Activated gamma-delta T cell treated with Interleukin-2 at 50 U/mL for 16 hours (primary cell): ENCODE measurements at regions not wholly inside any gene's neighbourhood (a gene's known extent, or its start where the extent isn't known, plus 50 kb on each side); places are given as distances from the start of the nearest gene placed in this dataset.
"Not testable (repeated sequence)": the region's sequence is repeated elsewhere in the genome, so short reads cannot be mapped to it uniquely, and the experiment has no call there.

Experiments used
- DNase-seq: peaks from one replicate; pipeline ENCODE4 v3.0.0-alpha.2; 2020

DNA sequence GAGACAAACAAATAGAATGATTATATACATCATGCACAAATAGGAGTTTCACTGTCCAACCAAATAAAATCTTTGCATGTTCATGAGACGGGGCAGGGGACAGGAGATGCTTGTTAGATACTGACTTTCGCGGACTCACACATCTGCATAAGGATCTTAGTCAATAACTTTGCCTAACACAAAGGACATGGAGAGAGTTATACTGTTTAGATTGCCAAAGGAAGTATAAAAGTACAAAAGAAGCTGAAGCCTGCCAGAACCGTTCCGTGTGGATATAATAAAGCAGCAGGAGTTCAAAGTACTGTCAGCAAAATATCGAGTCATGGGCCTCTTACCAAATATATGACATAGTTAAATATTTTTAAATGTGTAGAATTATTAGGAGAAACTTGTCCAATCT lies 1148.4 kb downstream of the EFNA5 start:
- DNase-seq: no peak

GRCh38 chr5:106521701-106522100 lies 1149.0 kb downstream of the EFNA5 start:
- DNase-seq: no peak

- no peak for DNase-seq
These were observed 1160.4 kb downstream of the EFNA5 start for GRCh38 chr5:106510321-106510720.

DNA sequence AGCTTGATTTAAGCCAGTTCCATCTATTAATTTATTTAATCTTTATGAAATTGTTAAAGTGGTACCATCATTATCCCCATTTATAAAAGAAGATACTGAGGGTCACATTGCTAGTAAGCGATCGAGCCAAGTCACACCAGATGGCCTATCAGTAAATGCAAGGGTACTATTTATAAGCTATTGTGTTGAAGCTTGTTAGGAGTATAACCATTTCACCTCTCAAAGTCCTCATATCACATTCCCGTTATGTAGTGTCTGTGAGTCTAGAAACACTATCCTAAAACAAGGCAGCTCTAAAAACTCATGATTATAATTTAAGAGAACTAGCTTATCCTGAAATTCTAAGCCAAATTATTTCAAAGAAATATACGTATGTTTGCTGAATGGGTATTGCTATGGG lies 1161.8 kb downstream of the EFNA5 start:
- DNase-seq: no peak

GRCh38 chr5:106493910-106494309 lies 1176.8 kb downstream of the EFNA5 start:
- no peak for DNase-seq

DNA sequence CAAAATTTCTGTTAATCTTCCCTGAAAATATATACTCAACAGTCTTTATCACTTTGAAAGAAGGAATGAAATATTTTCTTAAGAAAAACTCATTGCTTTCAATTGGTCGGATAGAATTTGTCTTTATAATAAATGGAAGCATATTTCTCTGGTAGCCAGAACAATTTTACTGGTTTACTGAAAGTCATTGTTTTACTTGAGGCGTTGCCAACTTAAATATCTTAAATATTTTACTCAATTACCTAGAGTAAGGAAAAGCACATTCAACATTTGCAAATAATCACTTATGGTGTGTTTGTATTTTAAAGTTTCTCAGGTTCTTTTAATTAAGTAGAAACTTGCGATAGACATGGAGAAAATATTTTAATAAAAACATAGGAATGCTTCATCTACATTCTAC lies 1181.7 kb downstream of the EFNA5 start:
- DNase-seq: no peak

DNA sequence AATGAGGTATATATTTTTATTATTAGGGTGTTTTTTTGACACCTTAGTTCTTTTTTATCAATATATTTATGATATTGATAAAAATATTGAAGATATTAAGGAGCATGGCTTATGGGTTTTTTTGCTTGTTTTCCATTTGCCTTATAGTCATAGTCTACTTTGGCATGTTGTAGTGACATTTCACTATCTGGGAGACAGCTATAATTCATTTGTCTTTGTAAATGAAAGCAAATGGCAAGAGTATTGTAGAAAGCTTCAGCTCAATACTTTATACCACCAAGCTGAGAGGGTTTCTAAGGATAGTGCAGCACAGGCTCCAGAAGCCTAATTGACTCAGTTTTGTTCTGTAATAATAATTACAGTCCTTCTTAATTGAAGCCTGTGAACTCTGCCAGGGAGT lies 1182.3 kb downstream of the EFNA5 start:
- DNase-seq: no peak

DNA sequence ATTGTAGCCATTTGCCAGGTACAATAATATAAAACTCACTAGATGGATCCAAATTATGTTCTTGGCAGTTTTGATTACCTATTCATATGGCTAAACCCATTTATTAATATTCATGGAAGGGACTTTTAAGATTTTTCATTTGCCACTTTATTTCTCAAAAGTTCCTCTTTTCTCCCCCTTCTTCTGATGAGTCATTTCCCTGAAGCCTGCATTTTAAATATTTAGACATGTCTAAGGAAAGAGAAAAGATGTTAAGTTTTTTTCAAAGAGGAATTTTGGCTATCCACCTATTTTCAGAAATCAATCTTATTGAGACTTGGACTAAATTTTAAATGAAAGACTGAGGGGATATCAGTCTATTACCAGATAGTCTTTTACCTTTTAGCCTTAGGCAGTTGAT lies 1189.4 kb downstream of the EFNA5 start:
- DNase-seq: no peak

- no peak for DNase-seq
These were observed 1194.1 kb downstream of the EFNA5 start for GRCh38 chr5:106476630-106477029.

GRCh38 chr5:106474066-106474465 lies 1196.7 kb downstream of the EFNA5 start:
- no peak for DNase-seq

DNA sequence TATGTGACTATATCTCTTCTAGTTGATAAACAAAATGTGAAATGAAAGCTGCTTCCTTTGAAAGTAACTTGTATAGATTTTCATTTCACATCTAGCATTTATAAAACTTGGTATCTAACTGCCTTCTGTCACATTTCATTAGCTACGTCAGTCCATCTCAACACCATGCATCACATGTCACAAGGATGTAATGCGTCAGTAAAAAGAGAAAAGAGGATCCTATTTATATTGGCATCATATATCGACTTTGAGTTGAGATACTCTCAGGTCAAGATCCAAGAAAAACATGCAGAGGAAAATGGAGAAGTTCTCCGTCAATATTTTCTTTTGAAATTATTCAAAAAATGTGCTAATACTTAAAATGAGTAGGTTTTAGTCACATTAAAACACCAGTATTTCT lies 1211.2 kb downstream of the EFNA5 start:
- no peak for DNase-seq

- no peak for DNase-seq
These were observed 1215.9 kb downstream of the EFNA5 start for GRCh38 chr5:106454651-106455415.

DNA sequence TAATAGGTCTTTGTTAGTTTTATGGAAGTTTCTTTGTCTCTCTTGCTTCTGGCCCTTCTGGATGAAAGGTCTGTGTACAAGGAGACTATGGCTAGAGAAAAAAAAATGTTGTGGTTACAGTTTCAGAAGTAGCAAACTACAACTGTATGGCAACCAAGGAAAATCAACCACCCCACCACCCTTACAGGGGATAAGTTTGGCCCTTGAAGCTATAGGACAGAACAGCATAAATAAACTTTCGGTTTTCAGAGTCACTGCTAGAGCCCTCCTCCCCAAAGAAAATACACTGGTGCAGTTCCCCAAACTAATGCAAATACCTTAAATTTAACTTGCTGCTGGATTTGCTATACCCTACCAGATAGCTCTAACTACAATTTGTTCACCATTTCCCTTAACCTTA lies 1216.7 kb downstream of the EFNA5 start:
- DNase-seq: no peak

- no peak for DNase-seq
These were observed 1218.7 kb downstream of the EFNA5 start for GRCh38 chr5:106451998-106452397.

DNA sequence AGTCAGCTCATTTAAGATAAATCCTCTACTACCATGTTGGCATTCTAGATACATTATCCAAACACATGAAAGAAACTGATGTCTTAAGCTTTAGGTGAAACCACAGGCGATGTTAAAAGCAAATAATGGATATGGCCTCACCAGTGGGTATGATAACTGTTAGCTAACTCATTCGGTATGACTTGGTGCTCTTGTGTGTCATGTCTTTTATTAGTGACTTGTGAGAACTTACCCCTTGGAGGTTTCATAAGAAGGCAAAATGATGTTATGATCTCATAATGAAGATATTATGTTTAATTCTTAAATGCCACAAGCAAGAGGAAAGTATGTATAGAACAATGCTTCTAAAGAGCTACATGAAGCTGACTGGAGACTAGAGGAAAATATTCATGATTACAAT lies 1227.0 kb downstream of the EFNA5 start:
- DNase-seq: no peak

GRCh38 chr5:106435185-106435584 lies 1235.6 kb downstream of the EFNA5 start:
- no peak for DNase-seq

- DNase-seq: not testable (repeated sequence)
These were observed 1240.0 kb downstream of the EFNA5 start for GRCh38 chr5:106430733-106431132.

DNA sequence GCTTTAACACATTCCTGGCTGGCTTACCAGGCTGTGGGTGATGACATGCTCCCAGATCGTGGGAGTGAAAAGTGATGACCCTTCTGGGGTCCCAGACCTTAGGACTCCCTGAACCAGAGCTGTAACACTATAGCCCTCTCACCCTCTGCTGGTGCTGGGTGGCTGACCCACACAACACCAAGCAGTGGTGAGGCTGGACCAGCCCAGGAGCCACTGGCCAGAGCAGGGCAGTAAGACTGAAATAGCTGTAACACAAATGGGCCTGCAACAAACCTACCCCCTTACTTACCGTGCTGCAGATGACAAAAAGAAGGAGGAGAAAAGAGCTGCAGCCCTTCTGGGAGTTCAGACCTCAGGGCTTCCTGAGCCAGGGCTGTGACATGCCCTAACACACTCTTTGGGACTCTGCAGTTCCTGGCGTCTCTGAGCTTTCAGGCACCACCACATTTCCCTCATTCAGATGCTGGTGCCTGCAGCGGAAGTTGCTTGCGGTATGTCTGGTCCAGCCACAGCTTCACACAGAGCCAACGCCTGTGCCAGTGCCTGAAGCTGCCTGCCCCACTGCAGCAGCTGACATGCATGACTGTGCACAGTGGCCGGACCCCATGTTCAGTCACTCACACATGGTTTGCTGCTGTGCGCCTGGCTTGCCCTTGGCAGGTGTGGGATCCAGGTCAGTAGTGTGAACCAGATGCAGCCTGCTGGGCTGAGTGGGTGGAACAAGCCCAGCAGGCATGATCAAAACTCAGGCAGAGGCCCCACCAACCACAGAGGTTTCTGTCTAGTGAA lies 1247.4 kb downstream of the EFNA5 start:
- DNase-seq: no peak

DNA sequence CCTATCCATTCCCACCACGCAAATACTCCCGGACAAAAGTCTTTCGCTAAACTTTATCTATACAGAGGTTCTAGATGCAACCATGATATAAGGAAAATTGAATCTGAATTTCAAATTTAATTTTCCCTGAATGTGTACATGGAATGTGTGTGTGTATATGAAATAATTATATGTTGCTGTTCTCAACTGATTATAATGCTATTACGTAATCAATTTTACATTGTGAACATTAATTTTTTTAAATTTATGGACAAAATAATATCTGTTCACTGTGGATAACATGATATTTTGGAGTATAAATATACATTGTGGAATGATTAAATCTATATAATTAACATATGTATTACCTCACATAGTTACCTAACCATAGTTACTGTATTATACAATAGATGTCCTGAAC lies 1250.6 kb downstream of the EFNA5 start:
- DNase-seq: no peak

- DNase-seq: no peak
These were observed 1252.5 kb downstream of the EFNA5 start for GRCh38 chr5:106418196-106418595.

DNA sequence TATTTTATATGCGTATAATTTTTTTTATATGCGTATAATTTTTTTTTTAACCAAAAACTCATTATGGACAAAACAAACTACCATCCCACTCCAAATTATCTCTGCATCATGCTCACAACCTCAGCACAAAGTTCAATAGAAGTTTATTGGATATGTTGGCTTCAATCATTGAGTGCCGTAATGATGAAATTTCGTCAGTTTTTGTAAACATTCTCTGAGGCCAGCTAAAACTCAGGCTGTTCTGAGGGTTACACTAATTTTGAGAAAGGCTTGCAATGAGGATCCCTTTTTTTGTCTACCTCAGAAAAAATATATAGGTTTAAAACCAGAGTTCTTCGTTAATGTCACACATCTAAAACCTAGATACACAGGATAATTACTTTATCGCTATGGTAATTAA lies 1253.2 kb downstream of the EFNA5 start:
- DNase-seq: no peak

DNA sequence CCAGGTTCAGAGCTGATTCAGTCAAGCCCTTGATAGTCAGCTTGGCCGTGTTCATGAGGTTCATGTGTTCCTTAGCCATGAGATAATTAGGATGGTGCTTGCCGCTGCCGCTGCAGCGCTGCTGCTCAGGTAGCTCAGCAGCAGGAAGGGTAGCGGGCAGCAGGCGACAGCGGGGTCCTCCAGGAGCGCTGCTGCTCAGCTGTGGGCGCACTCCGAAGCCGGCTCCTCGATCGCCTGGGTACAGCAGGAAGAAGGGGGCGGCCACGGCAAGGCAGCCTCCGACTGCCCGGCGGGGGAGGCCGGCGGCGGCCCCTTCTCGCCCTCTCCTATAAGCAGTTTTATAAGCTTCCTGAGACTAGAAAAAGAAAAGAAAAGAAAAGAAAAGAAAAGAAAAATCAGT lies 1253.6 kb downstream of the EFNA5 start:
- DNase-seq: no peak

DNA sequence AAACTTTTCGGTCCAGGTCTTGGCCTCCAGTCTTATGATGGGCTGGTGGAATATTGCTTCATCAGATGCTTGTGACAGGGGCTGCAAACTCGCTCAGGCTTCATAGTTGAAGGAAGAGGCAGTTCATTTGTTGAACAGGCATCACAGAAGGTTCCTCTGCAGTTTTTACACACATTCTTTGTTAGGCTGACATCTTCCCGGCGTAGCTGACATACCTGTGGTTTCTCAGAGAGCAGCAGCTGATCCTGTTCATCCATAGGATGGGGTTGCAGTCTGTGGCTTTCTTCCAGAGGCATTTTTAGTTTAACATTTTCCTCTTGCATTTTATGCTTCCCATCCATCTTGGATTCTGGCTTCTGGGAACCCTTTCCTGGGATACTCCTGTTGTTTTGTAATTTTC lies 1255.2 kb downstream of the EFNA5 start:
- no peak for DNase-seq

DNA sequence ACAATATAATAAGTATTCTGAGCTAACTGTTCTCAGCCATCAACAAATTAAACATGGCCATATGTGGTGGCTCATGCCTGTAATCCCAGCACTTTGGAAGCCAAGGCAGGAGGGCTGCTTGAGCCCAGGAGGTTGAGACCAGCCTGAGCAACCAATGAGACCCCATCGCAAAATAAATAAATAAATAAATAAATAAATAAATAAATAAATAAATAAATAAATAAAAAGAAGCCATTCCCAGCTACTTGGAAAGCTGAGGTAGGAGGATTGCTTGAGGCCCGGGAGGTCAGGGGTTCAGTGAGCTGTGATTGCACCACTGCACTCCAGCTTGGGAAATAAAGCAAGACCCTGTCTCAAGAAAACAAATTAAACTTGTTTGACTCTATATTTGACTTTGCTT lies 1256.4 kb downstream of the EFNA5 start:
- DNase-seq: no peak

GRCh38 chr5:106412606-106413005 lies 1258.1 kb downstream of the EFNA5 start:
- DNase-seq: no peak
